ENCODE measurements at regions not wholly inside any gene's neighbourhood (a gene's known extent, or its start where the extent isn't known, plus 50 kb on each side); places are given as distances from the start of the nearest gene placed in this dataset.

DNA sequence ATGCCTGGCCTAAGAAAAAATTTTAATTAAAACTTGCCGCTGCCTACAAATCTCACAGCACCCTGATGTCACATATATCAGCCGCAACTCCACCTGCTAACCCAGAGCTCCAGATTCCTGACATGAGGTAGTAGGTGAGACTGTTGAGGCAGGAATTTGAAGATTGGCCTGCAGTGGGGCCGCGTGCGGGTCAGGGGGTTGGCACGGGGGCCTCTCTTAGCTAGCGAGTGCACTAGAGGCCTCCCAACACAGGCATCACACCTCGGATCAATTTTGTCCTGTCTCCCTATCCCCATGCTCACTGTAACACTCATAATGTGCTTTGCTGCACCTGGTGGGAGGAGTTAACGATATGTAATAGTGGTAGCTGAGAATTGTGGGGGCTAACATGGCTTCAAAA, 349.8 kb downstream of the CDC5L start:
- Histone ChIP-seq H3K4me1 (ENCODE audit: control insufficient read depth in 1 of 2, insufficient read depth in 2 of 2, low read depth in 1 of 2, low read length in 1 of 2) (peaks cover 0 to 9% of the 10 kb centered on the region in 2 experiments; a peak in 1 of 4 replicates), H3K9me2 (no peaks in the 10 kb centered on the region), H3K4me2 (no peak overlapping the region), H3F3A (replicated peaks; ENCODE audit: insufficient read depth) (no peaks in the 10 kb centered on the region), H3K27ac (ENCODE audit: low read depth in 2 of 2, low read length in 1 of 2) (no peak overlapping the region), H3K36me3 (replicated peaks in 1 of 2; ENCODE audit: control insufficient read depth in 1 of 2, insufficient read depth in 2 of 2, low read length in 1 of 2) (no peaks in the 10 kb centered on the region), H4K20me1 (ENCODE audit: insufficient read depth) (no peaks in the 10 kb centered on the region), H3K9ac (no peak overlapping the region), H3K4me3 (ENCODE audit: low read depth in 2 of 2, low read length in 1 of 2) (no peak overlapping the region), H2AFZ (ENCODE audit: low read depth) (no peak overlapping the region), H3K27me3 (ENCODE audit: insufficient read depth) (no peaks in the 10 kb centered on the region), H3K9me3 (no peaks in the 10 kb centered on the region), H3K79me2 (ENCODE audit: insufficient read depth) (no peaks in the 10 kb centered on the region)
- ChIA-PET POLR2A (no interaction called here), CTCF (no interaction called here)
- TF ChIP-seq, protein P1, sequence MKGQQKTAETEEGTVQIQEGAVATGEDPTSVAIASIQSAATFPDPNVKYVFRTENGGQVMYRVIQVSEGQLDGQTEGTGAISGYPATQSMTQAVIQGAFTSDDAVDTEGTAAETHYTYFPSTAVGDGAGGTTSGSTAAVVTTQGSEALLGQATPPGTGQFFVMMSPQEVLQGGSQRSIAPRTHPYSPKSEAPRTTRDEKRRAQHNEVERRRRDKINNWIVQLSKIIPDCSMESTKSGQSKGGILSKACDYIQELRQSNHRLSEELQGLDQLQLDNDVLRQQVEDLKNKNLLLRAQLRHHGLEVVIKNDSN (IDR thresholded peaks at IDR 0.05; ENCODE audit: borderline replicate concordance, low read depth): no peak
- no peak for TF ChIP-seq TEAD4 (IDR thresholded peaks at IDR 0.05; ENCODE audit: borderline replicate concordance, insufficient read depth)
- no peak for TF ChIP-seq MXI1 (IDR thresholded peaks at IDR 0.05; ENCODE audit: low read depth, low read length)
- TF ChIP-seq FOXM1 (IDR thresholded peaks at IDR 0.05; ENCODE audit: low read depth): no peak
- no peak for TF ChIP-seq RXRA (IDR thresholded peaks at IDR 0.05; ENCODE audit: borderline replicate concordance, low read depth)
- no peak for TF ChIP-seq FOXJ3 (CRISPR knock-in tag; IDR thresholded peaks at IDR 0.05)
- no peak for TF ChIP-seq SIN3A (IDR thresholded peaks at IDR 0.05; ENCODE audit: borderline replicate concordance, low read depth, low read length)
- TF ChIP-seq, protein P2, sequence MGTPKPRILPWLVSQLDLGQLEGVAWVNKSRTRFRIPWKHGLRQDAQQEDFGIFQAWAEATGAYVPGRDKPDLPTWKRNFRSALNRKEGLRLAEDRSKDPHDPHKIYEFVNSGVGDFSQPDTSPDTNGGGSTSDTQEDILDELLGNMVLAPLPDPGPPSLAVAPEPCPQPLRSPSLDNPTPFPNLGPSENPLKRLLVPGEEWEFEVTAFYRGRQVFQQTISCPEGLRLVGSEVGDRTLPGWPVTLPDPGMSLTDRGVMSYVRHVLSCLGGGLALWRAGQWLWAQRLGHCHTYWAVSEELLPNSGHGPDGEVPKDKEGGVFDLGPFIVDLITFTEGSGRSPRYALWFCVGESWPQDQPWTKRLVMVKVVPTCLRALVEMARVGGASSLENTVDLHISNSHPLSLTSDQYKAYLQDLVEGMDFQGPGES (IDR thresholded peaks at IDR 0.05; ENCODE audit: low read depth, low read length): no peak
- TF ChIP-seq JUND (IDR thresholded peaks at IDR 0.05): no peak
- TF ChIP-seq FOSL2 (IDR thresholded peaks at IDR 0.05; ENCODE audit: borderline replicate concordance, low read depth): no peak
- no peak for TF ChIP-seq GABPA (IDR thresholded peaks at IDR 0.05; ENCODE audit: low read depth)
- no peak for TF ChIP-seq NRF1 (IDR thresholded peaks at IDR 0.05; ENCODE audit: low read depth, low read length)
- TF ChIP-seq EP300 (IDR thresholded peaks at IDR 0.05; ENCODE audit: borderline replicate concordance in 1 of 2, low read depth in 1 of 2, low read length in 1 of 2): no peak
- TF ChIP-seq, protein P3, sequence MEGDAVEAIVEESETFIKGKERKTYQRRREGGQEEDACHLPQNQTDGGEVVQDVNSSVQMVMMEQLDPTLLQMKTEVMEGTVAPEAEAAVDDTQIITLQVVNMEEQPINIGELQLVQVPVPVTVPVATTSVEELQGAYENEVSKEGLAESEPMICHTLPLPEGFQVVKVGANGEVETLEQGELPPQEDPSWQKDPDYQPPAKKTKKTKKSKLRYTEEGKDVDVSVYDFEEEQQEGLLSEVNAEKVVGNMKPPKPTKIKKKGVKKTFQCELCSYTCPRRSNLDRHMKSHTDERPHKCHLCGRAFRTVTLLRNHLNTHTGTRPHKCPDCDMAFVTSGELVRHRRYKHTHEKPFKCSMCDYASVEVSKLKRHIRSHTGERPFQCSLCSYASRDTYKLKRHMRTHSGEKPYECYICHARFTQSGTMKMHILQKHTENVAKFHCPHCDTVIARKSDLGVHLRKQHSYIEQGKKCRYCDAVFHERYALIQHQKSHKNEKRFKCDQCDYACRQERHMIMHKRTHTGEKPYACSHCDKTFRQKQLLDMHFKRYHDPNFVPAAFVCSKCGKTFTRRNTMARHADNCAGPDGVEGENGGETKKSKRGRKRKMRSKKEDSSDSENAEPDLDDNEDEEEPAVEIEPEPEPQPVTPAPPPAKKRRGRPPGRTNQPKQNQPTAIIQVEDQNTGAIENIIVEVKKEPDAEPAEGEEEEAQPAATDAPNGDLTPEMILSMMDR (IDR thresholded peaks at IDR 0.05): no peak
- no peak for TF ChIP-seq RCOR1 (IDR thresholded peaks at IDR 0.05; ENCODE audit: low read length)
- TF ChIP-seq YY1 (IDR thresholded peaks at IDR 0.05; ENCODE audit: low read depth): no peak
- TF ChIP-seq NFIC (IDR thresholded peaks at IDR 0.05; ENCODE audit: borderline replicate concordance): no peak
- TF ChIP-seq GATA2 (CRISPR knock-in tag; IDR thresholded peaks at IDR 0.05): no peak
- TF ChIP-seq ELF1 (IDR thresholded peaks at IDR 0.05): no peak
- no peak for TF ChIP-seq TCF12 (IDR thresholded peaks at IDR 0.05)
- WGBS (ENCODE audit: low lambda C conversion rate): 77% methylated on average over 5 of the region's 9 CpGs
- DNase-seq: no peak

All from SK-N-SH (cell line).